Keratinocyte (primary cell): ENCODE measurements at regions not wholly inside any gene's neighbourhood (a gene's known extent, or its start where the extent isn't known, plus 50 kb on each side); places are given as distances from the start of the nearest gene placed in this dataset.

Experiments
- DNase-seq: peaks from one replicate; pipeline ENCODE4 v3.0.0-alpha.2; 2011; ENCODE audit warnings: low read depth, missing footprints, low spot score
- FAIRE-seq: peaks from 2 replicates; lab custom pipeline; 2011; peaks lifted over from hg19 to GRCh38; lab: Jason Lieb, UNC
- H2AFZ ChIP-seq: 2 replicates; pipeline ENCODE4 v1.6.0; 2012; ENCODE audit warnings: low read length, control low read depth, inconsistent platforms; ENCODE audit not compliant: control insufficient read depth
- H3K27ac ChIP-seq: 2 replicates; pipeline ENCODE4 v1.5.1; 2011; ENCODE audit warnings: low read length; ENCODE audit not compliant: control insufficient read depth, insufficient read depth
- H3K27me3 ChIP-seq: 3 replicates; pipeline ENCODE4 v1.6.0; 2011; ENCODE audit warnings: low read length; ENCODE audit not compliant: control insufficient read depth, insufficient read depth; ENCODE audit errors: extremely low read depth
- H3K36me3 ChIP-seq, 2 experiments: 2 replicates in 1 of 2; 3 replicates in 1 of 2; pipeline ENCODE4 v1.5.1; 2011; ENCODE audit warnings: low read length in 2 of 2, mild to moderate bottlenecking in 1 of 2; ENCODE audit not compliant: control insufficient read depth in 2 of 2, insufficient read depth in 2 of 2; ENCODE audit errors: extremely low read depth in 1 of 2
- H3K4me1 ChIP-seq: 3 replicates; pipeline ENCODE4 v1.5.1; 2011; ENCODE audit warnings: low read length; ENCODE audit not compliant: control insufficient read depth, insufficient read depth; ENCODE audit errors: extremely low read depth
- H3K4me2 ChIP-seq: 3 replicates; pipeline ENCODE4 v1.6.0; 2011; ENCODE audit warnings: low read depth, low read length; ENCODE audit not compliant: control insufficient read depth, insufficient read depth; ENCODE audit errors: extremely low read depth
- H3K4me3 ChIP-seq, 3 experiments: fragments of 200-600 bp in 1 of 3; sonication (generic) in 1 of 3; 2 replicates in 2 of 3; 3 replicates in 1 of 3; pipeline ENCODE4 v1.5.1; 2011 to 2016; ENCODE audit warnings: low read length in 3 of 3, mild to moderate bottlenecking in 3 of 3, control low read depth in 2 of 3, inconsistent platforms in 1 of 3, low read depth in 1 of 3, mixed read lengths in 1 of 3, mixed run types in 1 of 3, moderate library complexity in 1 of 3; ENCODE audit not compliant: control insufficient read depth in 2 of 3, insufficient read depth in 2 of 3; ENCODE audit errors: extremely low read depth in 1 of 3
- H3K79me2 ChIP-seq: 2 replicates; pipeline ENCODE4 v1.6.0; 2012; ENCODE audit warnings: low read length; ENCODE audit not compliant: control insufficient read depth, insufficient read depth
- H3K9ac ChIP-seq: 3 replicates; pipeline ENCODE4 v1.6.0; 2011; ENCODE audit warnings: low read length; ENCODE audit not compliant: control insufficient read depth, insufficient read depth; ENCODE audit errors: extremely low read depth
- H3K9me1 ChIP-seq: 3 replicates; pipeline ENCODE4 v1.6.0; 2011; ENCODE audit warnings: low read length; ENCODE audit not compliant: control insufficient read depth, insufficient read depth; ENCODE audit errors: extremely low read depth
- H3K9me3 ChIP-seq: 2 replicates; pipeline ENCODE4 v1.5.1; 2012; ENCODE audit warnings: low read depth, low read length; ENCODE audit not compliant: control insufficient read depth
- H4K20me1 ChIP-seq: 3 replicates; pipeline ENCODE4 v1.6.0; 2011; ENCODE audit warnings: low read length; ENCODE audit not compliant: control insufficient read depth, insufficient read depth; ENCODE audit errors: extremely low read depth
- EZH2 ChIP-seq: IDR thresholded peaks from one replicate; pipeline ENCODE4 v1.6.1; 2012; ENCODE audit warnings: inconsistent platforms, mild to moderate bottlenecking, low read length, moderate library complexity
- dilution Hi-C: fragments of 300-500 bp; cut with MboI; formaldehyde crosslinking; loops from one replicate; pipeline ENCODE4 v1.7.0; 2020; ENCODE audit warnings: low sequenced_read_pairs; ENCODE audit not compliant: extremely low pct_ligation_motif_present
- TF ChIP-seq, protein P1 (sequence below), 3 experiments: IDR thresholded peaks in 1 of 3; conservative IDR thresholded peaks in 1 of 3; optimal IDR thresholded peaks in 1 of 3; 2 replicates in 2 of 3; 3 replicates in 1 of 3; pipeline versions ENCODE3 to v1.5.1; 2011; ENCODE audit warnings: low read length in 3 of 3, mild to moderate bottlenecking in 3 of 3, moderate library complexity in 2 of 3, control low read depth in 1 of 3, inconsistent platforms in 1 of 3; ENCODE audit not compliant: insufficient read depth in 2 of 3; ENCODE audit errors: extremely low read depth in 1 of 3

DNA sequence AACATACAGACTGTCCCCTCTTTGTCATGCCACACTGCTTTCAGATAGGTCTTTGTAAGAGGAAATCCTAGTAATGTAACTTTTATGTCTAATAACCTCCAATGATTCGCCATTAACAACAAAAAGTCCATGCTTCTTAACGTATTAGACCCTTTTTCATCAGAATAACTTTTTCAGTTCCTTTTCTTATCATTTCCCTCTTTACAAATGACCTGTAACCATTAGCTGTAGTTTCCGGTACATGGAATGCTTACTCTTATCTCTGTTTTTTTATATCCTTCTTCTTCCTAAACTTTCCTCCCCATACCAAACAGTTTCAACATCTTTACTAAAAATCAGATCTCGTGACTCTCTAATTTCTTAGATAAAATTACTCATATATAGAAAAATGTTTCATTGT lies 268.9 kb upstream of the TYRP1 start:
- Histone ChIP-seq H3K4me2 (no peak overlapping the region), H3K27me3 (no peaks in the 10 kb centered on the region), H3K9me1 (no peaks in the 10 kb centered on the region), H3K4me3 (no peak overlapping the region), H4K20me1 (no peaks in the 10 kb centered on the region), H3K79me2 (no peaks in the 10 kb centered on the region), H3K4me1 (no peaks in the 10 kb centered on the region), H3K9me3 (no peaks in the 10 kb centered on the region), H2AFZ (no peak overlapping the region), H3K36me3 (no peaks in the 10 kb centered on the region), H3K9ac (no peak overlapping the region), H3K27ac (no peak overlapping the region)
- dilution Hi-C loops: no loop called here
- TF ChIP-seq, protein P1, sequence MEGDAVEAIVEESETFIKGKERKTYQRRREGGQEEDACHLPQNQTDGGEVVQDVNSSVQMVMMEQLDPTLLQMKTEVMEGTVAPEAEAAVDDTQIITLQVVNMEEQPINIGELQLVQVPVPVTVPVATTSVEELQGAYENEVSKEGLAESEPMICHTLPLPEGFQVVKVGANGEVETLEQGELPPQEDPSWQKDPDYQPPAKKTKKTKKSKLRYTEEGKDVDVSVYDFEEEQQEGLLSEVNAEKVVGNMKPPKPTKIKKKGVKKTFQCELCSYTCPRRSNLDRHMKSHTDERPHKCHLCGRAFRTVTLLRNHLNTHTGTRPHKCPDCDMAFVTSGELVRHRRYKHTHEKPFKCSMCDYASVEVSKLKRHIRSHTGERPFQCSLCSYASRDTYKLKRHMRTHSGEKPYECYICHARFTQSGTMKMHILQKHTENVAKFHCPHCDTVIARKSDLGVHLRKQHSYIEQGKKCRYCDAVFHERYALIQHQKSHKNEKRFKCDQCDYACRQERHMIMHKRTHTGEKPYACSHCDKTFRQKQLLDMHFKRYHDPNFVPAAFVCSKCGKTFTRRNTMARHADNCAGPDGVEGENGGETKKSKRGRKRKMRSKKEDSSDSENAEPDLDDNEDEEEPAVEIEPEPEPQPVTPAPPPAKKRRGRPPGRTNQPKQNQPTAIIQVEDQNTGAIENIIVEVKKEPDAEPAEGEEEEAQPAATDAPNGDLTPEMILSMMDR (optimal IDR thresholded peaks at IDR 0.05 in 1 of 3, IDR thresholded peaks at IDR 0.05 in 1 of 3, conservative IDR thresholded peaks at IDR 0.05 in 1 of 3; ENCODE audit: extremely low read depth in 1 of 3, insufficient read depth in 2 of 3, low read length in 3 of 3): no peak
- TF ChIP-seq EZH2: no peak
- no peak for DNase-seq
- no peak for FAIRE-seq

DNA sequence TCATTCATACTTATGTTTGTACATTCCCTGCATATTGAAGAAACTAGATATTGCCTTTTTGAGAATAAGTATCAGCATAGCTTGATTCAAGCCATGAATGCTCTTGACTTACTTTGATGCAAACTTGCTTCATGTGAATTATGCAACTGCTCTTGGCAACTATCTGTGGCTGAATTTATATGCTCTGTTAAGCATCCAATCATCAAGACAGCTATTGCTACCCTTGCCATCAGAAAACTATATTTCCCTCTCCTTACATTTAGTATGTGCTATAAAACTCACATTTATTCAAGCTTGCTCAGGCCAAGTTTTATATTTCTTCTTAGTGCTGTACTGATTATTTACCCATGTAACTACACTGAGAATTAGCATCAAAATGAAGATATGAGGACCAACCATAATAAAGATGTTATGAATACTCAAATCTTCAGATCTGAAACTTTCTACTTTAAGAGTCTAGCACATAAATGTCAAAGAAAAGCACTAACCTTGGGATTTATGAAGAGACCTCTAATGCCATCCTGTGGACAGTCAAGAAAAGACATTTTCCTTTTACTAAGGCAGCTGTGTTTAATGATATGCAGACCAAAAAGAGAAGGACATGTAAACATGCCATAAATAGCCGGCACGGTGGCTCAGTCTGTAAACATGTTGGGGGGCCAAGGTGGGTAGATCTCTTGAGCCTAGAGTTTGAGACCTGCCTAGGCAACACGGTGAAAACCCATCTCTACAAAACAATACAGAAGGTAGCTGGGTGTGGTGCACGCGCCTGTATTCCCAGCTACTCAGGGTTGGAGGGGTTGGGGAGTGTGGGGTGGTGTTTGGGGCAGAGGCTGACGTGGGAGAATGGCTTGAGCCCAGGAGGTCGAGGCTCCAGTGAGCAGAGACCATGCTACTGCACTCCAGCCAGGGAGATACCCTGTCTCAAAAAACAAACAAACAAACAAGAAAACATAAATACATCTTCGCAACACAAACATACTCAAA lies 267.0 kb upstream of the TYRP1 start:
- dilution Hi-C loops: no loop called here
- no peak for FAIRE-seq
- DNase-seq: no peak

More for the DNA sequence above, 267.0 kb upstream of the TYRP1 start:
- no peak overlapping the region for H2AFZ ChIP-seq
- no peaks in the 10 kb centered on the region for H3K9me1 ChIP-seq
- no peak overlapping the region for H3K27ac ChIP-seq
- no peaks in the 10 kb centered on the region for H3K79me2 ChIP-seq
- H3K36me3 ChIP-seq: no peaks in the 10 kb centered on the region
- TF ChIP-seq EZH2: no peak
- TF ChIP-seq, protein P1 (optimal IDR thresholded peaks at IDR 0.05 in 1 of 3, IDR thresholded peaks at IDR 0.05 in 1 of 3, conservative IDR thresholded peaks at IDR 0.05 in 1 of 3; ENCODE audit: extremely low read depth in 1 of 3, insufficient read depth in 2 of 3, low read length in 3 of 3): no peak
- no peak overlapping the region for H3K9ac ChIP-seq
- H3K9me3 ChIP-seq: no peaks in the 10 kb centered on the region
- H3K27me3 ChIP-seq: no peaks in the 10 kb centered on the region
- no peaks in the 10 kb centered on the region for H4K20me1 ChIP-seq
- H3K4me2 ChIP-seq: no peak overlapping the region
- H3K4me3 ChIP-seq: no peak overlapping the region
- no peaks in the 10 kb centered on the region for H3K4me1 ChIP-seq
